IPS-18a (cell line): ENCODE measurements at regions not wholly inside any gene's neighbourhood (a gene's known extent, or its start where the extent isn't known, plus 50 kb on each side); places are given as distances from the start of the nearest gene placed in this dataset.
"Not testable (repeated sequence)": the region's sequence is repeated elsewhere in the genome, so short reads cannot be mapped to it uniquely, and the experiment has no call there.

Source experiments
- H3K27ac ChIP-seq: one replicate; pipeline ENCODE4 v1.5.1; 2013; ENCODE audit warnings: low read length
- H3K27me3 ChIP-seq: one replicate; pipeline ENCODE4 v1.6.1; 2013; ENCODE audit warnings: mild to moderate bottlenecking, low read length; ENCODE audit not compliant: control insufficient read depth, insufficient read depth
- H3K36me3 ChIP-seq: one replicate; pipeline ENCODE4 v1.6.1; 2013; ENCODE audit warnings: low read depth, low read length; ENCODE audit not compliant: control insufficient read depth
- H3K4me1 ChIP-seq: one replicate; pipeline ENCODE4 v1.6.1; 2013; ENCODE audit warnings: low read depth, low read length; ENCODE audit not compliant: control insufficient read depth
- H3K4me3 ChIP-seq: one replicate; pipeline ENCODE4 v1.5.1; 2013; ENCODE audit warnings: low read length
- H3K9ac ChIP-seq: one replicate; pipeline ENCODE4 v1.6.1; 2013; ENCODE audit warnings: mild to moderate bottlenecking, low read length, moderate library complexity
- H3K9me3 ChIP-seq: one replicate; pipeline ENCODE4 v1.6.1; 2013; ENCODE audit warnings: low read depth, low read length; ENCODE audit not compliant: control insufficient read depth

GRCh38 chr5:1644393-1644809 is 120.6 kb upstream of the LPCAT1 start:
- not testable (repeated sequence) for H3K9ac ChIP-seq, H3K27ac ChIP-seq, H3K9me3 ChIP-seq, H3K36me3 ChIP-seq
- Histone ChIP-seq H3K4me3 (peak overlapping the region; percentile 18), H3K27me3 (peaks cover 35% of the 10 kb centered on the region), H3K4me1 (peaks cover 13% of the 10 kb centered on the region)

- Histone ChIP-seq H3K27ac (no peak overlapping the region), H3K27me3 (peaks cover 29% of the 10 kb centered on the region), H3K36me3 (no peaks in the 10 kb centered on the region), H3K9ac (no peak overlapping the region), H3K9me3 (no peaks in the 10 kb centered on the region), H3K4me1 (peaks cover 13% of the 10 kb centered on the region), H3K4me3 (peak overlapping the region; percentile 18)
Measured at GRCh38 chr5:1643651-1644392, 120.1 kb upstream of the LPCAT1 start.

GRCh38 chr5:1642621-1643061 is 118.9 kb upstream of the LPCAT1 start:
- Histone ChIP-seq H3K4me1 (peaks cover 13% of the 10 kb centered on the region), H3K9ac (no peak overlapping the region), H3K27me3 (peaks cover 29% of the 10 kb centered on the region), H3K27ac (no peak overlapping the region), H3K9me3 (no peaks in the 10 kb centered on the region), H3K36me3 (no peaks in the 10 kb centered on the region), H3K4me3 (no peak overlapping the region)

- H3K4me3 ChIP-seq: no peak overlapping the region
- peaks cover 29% of the 10 kb centered on the region for H3K27me3 ChIP-seq
- H3K4me1 ChIP-seq: peaks cover 13% of the 10 kb centered on the region
- no peaks in the 10 kb centered on the region for H3K9me3 ChIP-seq
- no peaks in the 10 kb centered on the region for H3K36me3 ChIP-seq
- H3K27ac ChIP-seq: no peak overlapping the region
- H3K9ac ChIP-seq: no peak overlapping the region
Measured at GRCh38 chr5:1642221-1642620, 118.5 kb upstream of the LPCAT1 start.

- H3K27me3 ChIP-seq: peaks cover 29% of the 10 kb centered on the region
- no peak overlapping the region for H3K27ac ChIP-seq
- H3K36me3 ChIP-seq: no peaks in the 10 kb centered on the region
- H3K4me3 ChIP-seq: no peak overlapping the region
- H3K4me1 ChIP-seq: peaks cover 13% of the 10 kb centered on the region
- H3K9me3 ChIP-seq: no peaks in the 10 kb centered on the region
- H3K9ac ChIP-seq: no peak overlapping the region
Measured at GRCh38 chr5:1641560-1642166, 117.9 kb upstream of the LPCAT1 start.

- peaks cover 13% of the 10 kb centered on the region for H3K4me1 ChIP-seq
- H3K9ac ChIP-seq: no peak overlapping the region
- no peaks in the 10 kb centered on the region for H3K36me3 ChIP-seq
- peaks cover 29% of the 10 kb centered on the region for H3K27me3 ChIP-seq
- H3K27ac ChIP-seq: no peak overlapping the region
- no peaks in the 10 kb centered on the region for H3K9me3 ChIP-seq
- no peak overlapping the region for H3K4me3 ChIP-seq
Measured at GRCh38 chr5:1641041-1641440, 117.3 kb upstream of the LPCAT1 start.

- H3K9me3 ChIP-seq: no peaks in the 10 kb centered on the region
- H3K4me3 ChIP-seq: no peak overlapping the region
- no peaks in the 10 kb centered on the region for H3K36me3 ChIP-seq
- H3K4me1 ChIP-seq: peaks cover 13% of the 10 kb centered on the region
- peaks cover 28% of the 10 kb centered on the region for H3K27me3 ChIP-seq
- H3K27ac ChIP-seq: no peak overlapping the region
- no peak overlapping the region for H3K9ac ChIP-seq
Measured at GRCh38 chr5:1640421-1640881, 116.7 kb upstream of the LPCAT1 start.

GRCh38 chr5:1639757-1640156 is 116.0 kb upstream of the LPCAT1 start:
- no peak overlapping the region for H3K27ac ChIP-seq
- no peak overlapping the region for H3K4me3 ChIP-seq
- H3K9me3 ChIP-seq: no peaks in the 10 kb centered on the region
- no peaks in the 10 kb centered on the region for H3K36me3 ChIP-seq
- peaks cover 13% of the 10 kb centered on the region for H3K4me1 ChIP-seq
- no peak overlapping the region for H3K9ac ChIP-seq
- H3K27me3 ChIP-seq: peaks cover 23% of the 10 kb centered on the region

GRCh38 chr5:1638658-1639400 is 115.1 kb upstream of the LPCAT1 start:
- peaks cover 16% of the 10 kb centered on the region for H3K27me3 ChIP-seq
- H3K27ac ChIP-seq: no peak overlapping the region
- H3K4me3 ChIP-seq: no peak overlapping the region
- H3K36me3 ChIP-seq: no peaks in the 10 kb centered on the region
- H3K4me1 ChIP-seq: peaks cover 9% of the 10 kb centered on the region
- H3K9ac ChIP-seq: no peak overlapping the region
- no peaks in the 10 kb centered on the region for H3K9me3 ChIP-seq

GRCh38 chr5:1637639-1638481 is 114.1 kb upstream of the LPCAT1 start:
- no peaks in the 10 kb centered on the region for H3K9me3 ChIP-seq
- no peak overlapping the region for H3K9ac ChIP-seq
- peaks cover 3% of the 10 kb centered on the region for H3K4me1 ChIP-seq
- no peak overlapping the region for H3K4me3 ChIP-seq
- no peak overlapping the region for H3K27ac ChIP-seq
- no peaks in the 10 kb centered on the region for H3K36me3 ChIP-seq
- H3K27me3 ChIP-seq: peaks cover 8% of the 10 kb centered on the region
